ENCODE measurements at regions not wholly inside any gene's neighbourhood (a gene's known extent, or its start where the extent isn't known, plus 50 kb on each side); places are given as distances from the start of the nearest gene placed in this dataset.

DNA sequence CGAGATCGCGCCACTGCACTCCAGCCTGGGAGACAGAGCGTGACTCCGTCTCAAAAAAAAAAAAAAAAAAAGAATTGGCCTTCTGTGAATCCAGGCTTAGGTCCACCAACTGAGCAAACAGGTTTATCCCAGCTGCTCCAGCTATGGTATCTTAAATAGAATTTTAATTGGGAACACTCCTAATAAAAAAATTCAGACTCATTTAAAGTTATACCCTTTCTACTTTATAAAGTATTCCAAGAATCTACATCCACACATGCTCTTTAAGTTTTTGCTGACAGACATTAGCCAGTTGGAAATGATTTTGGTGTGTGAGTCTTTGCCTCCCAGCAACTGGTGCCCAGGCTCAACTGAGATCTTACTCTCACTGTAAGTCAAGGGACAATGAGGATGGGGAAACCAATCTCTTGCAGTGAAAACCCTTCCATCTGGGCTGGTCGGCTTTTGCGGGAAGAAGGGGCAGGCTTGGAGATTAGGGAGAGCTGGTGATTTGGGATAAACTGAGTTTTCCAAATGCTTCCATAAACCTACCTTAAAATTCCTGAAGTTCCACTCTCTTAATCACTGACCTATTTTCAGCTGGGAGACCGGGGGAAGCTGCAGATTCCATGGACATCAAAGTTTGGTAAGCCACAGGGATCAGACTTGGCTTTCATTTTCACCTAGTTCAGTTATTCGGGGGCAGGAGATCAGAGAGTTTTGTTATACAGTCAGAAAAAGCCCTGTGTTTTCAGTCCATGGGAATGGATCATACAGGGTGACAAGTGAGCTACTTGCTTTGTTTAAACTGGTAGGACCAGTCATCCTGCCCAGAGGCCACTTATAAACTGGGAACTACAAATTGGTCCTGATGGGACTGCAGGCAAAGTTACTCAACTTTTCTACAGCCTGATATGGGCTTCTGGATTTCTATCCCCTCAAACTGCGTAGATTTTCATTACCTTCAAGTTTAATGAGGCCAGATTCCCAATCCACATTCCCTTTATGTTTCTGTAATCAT, 89.3 kb upstream of the ZNF746 start:
- no peaks in the 10 kb centered on the region for H3F3A ChIP-seq (replicated peaks; ENCODE audit: insufficient read depth)
- H4K20me1 ChIP-seq (ENCODE audit: insufficient read depth) = no peaks in the 10 kb centered on the region
- H3K9ac ChIP-seq = no peak overlapping the region
- H2AFZ ChIP-seq (ENCODE audit: low read depth) = no peak overlapping the region
- no peaks in the 10 kb centered on the region for H3K27me3 ChIP-seq (ENCODE audit: insufficient read depth)
- TF ChIP-seq, protein P1, sequence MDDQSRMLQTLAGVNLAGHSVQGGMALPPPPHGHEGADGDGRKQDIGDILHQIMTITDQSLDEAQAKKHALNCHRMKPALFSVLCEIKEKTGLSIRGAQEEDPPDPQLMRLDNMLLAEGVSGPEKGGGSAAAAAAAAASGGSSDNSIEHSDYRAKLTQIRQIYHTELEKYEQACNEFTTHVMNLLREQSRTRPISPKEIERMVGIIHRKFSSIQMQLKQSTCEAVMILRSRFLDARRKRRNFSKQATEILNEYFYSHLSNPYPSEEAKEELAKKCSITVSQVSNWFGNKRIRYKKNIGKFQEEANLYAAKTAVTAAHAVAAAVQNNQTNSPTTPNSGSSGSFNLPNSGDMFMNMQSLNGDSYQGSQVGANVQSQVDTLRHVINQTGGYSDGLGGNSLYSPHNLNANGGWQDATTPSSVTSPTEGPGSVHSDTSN (IDR thresholded peaks at IDR 0.05) = no peak
- TF ChIP-seq TEAD4 (IDR thresholded peaks at IDR 0.05; ENCODE audit: borderline replicate concordance, insufficient read depth) (no peak), EP300 (IDR thresholded peaks at IDR 0.05; ENCODE audit: borderline replicate concordance in 1 of 2, low read depth in 1 of 2, low read length in 1 of 2) (no peak), RAD21 (IDR thresholded peaks at IDR 0.05; ENCODE audit: low read length) (no peak), MXI1 (IDR thresholded peaks at IDR 0.05; ENCODE audit: low read depth, low read length) (no peak)
- TF ChIP-seq, protein P2, sequence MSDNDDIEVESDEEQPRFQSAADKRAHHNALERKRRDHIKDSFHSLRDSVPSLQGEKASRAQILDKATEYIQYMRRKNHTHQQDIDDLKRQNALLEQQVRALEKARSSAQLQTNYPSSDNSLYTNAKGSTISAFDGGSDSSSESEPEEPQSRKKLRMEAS (IDR thresholded peaks at IDR 0.05; ENCODE audit: low read depth) = no peak
- TF ChIP-seq, protein P3, sequence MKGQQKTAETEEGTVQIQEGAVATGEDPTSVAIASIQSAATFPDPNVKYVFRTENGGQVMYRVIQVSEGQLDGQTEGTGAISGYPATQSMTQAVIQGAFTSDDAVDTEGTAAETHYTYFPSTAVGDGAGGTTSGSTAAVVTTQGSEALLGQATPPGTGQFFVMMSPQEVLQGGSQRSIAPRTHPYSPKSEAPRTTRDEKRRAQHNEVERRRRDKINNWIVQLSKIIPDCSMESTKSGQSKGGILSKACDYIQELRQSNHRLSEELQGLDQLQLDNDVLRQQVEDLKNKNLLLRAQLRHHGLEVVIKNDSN (IDR thresholded peaks at IDR 0.05; ENCODE audit: borderline replicate concordance, low read depth) = no peak
- H3K4me3 ChIP-seq (ENCODE audit: low read depth in 2 of 2, low read length in 1 of 2) = no peak overlapping the region
- no peaks in the 10 kb centered on the region for H3K4me1 ChIP-seq (ENCODE audit: control insufficient read depth in 1 of 2, insufficient read depth in 2 of 2, low read depth in 1 of 2, low read length in 1 of 2)
- WGBS (ENCODE audit: low lambda C conversion rate) = 85% methylated on average over 10 of the region's 10 CpGs
- H3K79me2 ChIP-seq (ENCODE audit: insufficient read depth) = peaks cover 3% of the 10 kb centered on the region; the same call in 1 of the 2 replicates
- ChIA-PET POLR2A (no interaction called here), CTCF (interaction anchor here (0.9 to 2.3 kb wide), 2 partner anchors 12 to 27 kb away, joined by 3 to 6 read pairs; no protein-coding TSS in a partner anchor)
- H3K9me2 ChIP-seq = no peaks in the 10 kb centered on the region
- H3K27ac ChIP-seq (ENCODE audit: low read depth in 2 of 2, low read length in 1 of 2) = no peak overlapping the region
- H3K4me2 ChIP-seq = no peak overlapping the region
- no peaks in the 10 kb centered on the region for H3K9me3 ChIP-seq
- peaks cover 55 to 67% of the 10 kb centered on the region in 2 experiments for H3K36me3 ChIP-seq (replicated peaks in 1 of 2; ENCODE audit: control insufficient read depth in 1 of 2, insufficient read depth in 2 of 2, low read length in 1 of 2)
- no peak for DNase-seq

DNA sequence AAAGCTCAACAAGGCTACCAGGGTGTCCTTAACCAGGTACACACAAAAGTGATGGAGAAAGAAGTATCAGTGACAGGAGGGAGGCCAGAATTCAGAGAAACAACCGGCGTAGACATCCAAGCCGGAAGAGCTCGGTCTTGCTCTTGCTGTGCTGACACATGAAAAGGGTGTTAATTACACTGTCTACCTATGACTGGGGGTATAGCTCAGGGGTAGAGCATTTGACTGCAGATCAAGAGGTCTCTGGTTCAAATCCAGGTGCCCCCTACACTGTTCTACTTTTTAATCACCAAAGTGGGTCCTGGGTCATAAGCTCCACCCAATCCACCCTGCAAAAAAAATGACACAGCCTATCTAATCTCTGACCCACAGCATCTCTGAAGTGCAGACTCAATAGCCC, 86.9 kb upstream of the ZNF746 start:
- TF ChIP-seq TEAD4 (IDR thresholded peaks at IDR 0.05; ENCODE audit: borderline replicate concordance, insufficient read depth) (no peak), POLR2AphosphoS5 (IDR thresholded peaks at IDR 0.05; ENCODE audit: low read depth, low read length) (no peak), ELF1 (IDR thresholded peaks at IDR 0.05) (no peak), SMC3 (IDR thresholded peaks at IDR 0.05; ENCODE audit: low read depth, low read length) (no peak), RAD21 (IDR thresholded peaks at IDR 0.05; ENCODE audit: low read length) (no peak), FOXM1 (IDR thresholded peaks at IDR 0.05; ENCODE audit: low read depth) (no peak), RCOR1 (IDR thresholded peaks at IDR 0.05; ENCODE audit: low read length) (no peak), RXRA (IDR thresholded peaks at IDR 0.05; ENCODE audit: borderline replicate concordance, low read depth) (no peak)
- TF ChIP-seq, protein P4, sequence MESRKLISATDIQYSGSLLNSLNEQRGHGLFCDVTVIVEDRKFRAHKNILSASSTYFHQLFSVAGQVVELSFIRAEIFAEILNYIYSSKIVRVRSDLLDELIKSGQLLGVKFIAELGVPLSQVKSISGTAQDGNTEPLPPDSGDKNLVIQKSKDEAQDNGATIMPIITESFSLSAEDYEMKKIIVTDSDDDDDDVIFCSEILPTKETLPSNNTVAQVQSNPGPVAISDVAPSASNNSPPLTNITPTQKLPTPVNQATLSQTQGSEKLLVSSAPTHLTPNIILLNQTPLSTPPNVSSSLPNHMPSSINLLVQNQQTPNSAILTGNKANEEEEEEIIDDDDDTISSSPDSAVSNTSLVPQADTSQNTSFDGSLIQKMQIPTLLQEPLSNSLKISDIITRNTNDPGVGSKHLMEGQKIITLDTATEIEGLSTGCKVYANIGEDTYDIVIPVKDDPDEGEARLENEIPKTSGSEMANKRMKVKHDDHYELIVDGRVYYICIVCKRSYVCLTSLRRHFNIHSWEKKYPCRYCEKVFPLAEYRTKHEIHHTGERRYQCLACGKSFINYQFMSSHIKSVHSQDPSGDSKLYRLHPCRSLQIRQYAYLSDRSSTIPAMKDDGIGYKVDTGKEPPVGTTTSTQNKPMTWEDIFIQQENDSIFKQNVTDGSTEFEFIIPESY (IDR thresholded peaks at IDR 0.05; ENCODE audit: borderline replicate concordance, low read depth) = no peak
- TF ChIP-seq, protein P5, sequence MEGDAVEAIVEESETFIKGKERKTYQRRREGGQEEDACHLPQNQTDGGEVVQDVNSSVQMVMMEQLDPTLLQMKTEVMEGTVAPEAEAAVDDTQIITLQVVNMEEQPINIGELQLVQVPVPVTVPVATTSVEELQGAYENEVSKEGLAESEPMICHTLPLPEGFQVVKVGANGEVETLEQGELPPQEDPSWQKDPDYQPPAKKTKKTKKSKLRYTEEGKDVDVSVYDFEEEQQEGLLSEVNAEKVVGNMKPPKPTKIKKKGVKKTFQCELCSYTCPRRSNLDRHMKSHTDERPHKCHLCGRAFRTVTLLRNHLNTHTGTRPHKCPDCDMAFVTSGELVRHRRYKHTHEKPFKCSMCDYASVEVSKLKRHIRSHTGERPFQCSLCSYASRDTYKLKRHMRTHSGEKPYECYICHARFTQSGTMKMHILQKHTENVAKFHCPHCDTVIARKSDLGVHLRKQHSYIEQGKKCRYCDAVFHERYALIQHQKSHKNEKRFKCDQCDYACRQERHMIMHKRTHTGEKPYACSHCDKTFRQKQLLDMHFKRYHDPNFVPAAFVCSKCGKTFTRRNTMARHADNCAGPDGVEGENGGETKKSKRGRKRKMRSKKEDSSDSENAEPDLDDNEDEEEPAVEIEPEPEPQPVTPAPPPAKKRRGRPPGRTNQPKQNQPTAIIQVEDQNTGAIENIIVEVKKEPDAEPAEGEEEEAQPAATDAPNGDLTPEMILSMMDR (IDR thresholded peaks at IDR 0.05) = no peak
- Histone ChIP-seq H4K20me1 (ENCODE audit: insufficient read depth) (no peaks in the 10 kb centered on the region), H3K4me1 (ENCODE audit: control insufficient read depth in 1 of 2, insufficient read depth in 2 of 2, low read depth in 1 of 2, low read length in 1 of 2) (no peaks in the 10 kb centered on the region), H3K79me2 (ENCODE audit: insufficient read depth) (no peaks in the 10 kb centered on the region; the same call in 1 of the 2 replicates), H3K9me3 (no peaks in the 10 kb centered on the region; the same call in 1 of the 2 replicates), H3K36me3 (replicated peaks in 1 of 2; ENCODE audit: control insufficient read depth in 1 of 2, insufficient read depth in 2 of 2, low read length in 1 of 2) (peaks cover 57 to 75% of the 10 kb centered on the region in 2 experiments), H3K4me3 (ENCODE audit: low read depth in 2 of 2, low read length in 1 of 2) (no peak overlapping the region), H3K4me2 (no peak overlapping the region), H3K27me3 (ENCODE audit: insufficient read depth) (no peaks in the 10 kb centered on the region), H2AFZ (ENCODE audit: low read depth) (no peak overlapping the region), H3K9ac (no peak overlapping the region), H3K27ac (ENCODE audit: low read depth in 2 of 2, low read length in 1 of 2) (no peak overlapping the region), H3F3A (replicated peaks; ENCODE audit: insufficient read depth) (no peaks in the 10 kb centered on the region), H3K9me2 (no peaks in the 10 kb centered on the region)
- DNase-seq = no peak
- POLR2A ChIA-PET = interaction anchor here (0.7 kb wide), 1 partner anchor 25 kb away, joined by 8 read pairs; no protein-coding TSS in a partner anchor
- WGBS (ENCODE audit: low lambda C conversion rate) = 98% methylated on average over 4 of the region's 4 CpGs
- CTCF ChIA-PET = no interaction called here
